ENCODE measurements at regions not wholly inside any gene's neighbourhood (a gene's known extent, or its start where the extent isn't known, plus 50 kb on each side); places are given as distances from the start of the nearest gene placed in this dataset.
A peak's percentile ranks its signal among the peaks of the same experiment; 100 is the strongest.

DNA sequence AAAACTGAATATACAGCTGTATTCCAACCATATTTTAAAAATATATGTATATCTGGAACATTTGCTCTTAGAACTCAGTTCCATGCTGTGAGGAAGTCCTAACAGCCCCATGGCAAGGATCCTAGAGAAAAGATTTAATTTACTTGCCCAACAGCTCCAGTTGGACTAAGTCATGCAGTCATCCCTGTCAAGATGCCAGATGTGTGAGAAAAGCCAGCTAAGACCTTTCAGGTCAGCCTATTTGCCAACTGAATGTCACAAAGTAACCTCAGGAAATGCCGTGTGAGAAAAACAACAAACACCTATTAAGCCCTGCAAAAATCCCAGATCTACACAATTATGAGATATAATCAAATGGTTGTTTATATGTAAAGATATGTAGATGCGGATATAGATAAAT, 416.3 kb downstream of the NR2F1-AS1 start:
- 50% methylated on average over 2 of the region's 2 CpGs for whole genome bisulfite sequencing, 2 donors (ENCODE audit: low coverage in 1 of 2)
- ATAC-seq = no peak

DNA sequence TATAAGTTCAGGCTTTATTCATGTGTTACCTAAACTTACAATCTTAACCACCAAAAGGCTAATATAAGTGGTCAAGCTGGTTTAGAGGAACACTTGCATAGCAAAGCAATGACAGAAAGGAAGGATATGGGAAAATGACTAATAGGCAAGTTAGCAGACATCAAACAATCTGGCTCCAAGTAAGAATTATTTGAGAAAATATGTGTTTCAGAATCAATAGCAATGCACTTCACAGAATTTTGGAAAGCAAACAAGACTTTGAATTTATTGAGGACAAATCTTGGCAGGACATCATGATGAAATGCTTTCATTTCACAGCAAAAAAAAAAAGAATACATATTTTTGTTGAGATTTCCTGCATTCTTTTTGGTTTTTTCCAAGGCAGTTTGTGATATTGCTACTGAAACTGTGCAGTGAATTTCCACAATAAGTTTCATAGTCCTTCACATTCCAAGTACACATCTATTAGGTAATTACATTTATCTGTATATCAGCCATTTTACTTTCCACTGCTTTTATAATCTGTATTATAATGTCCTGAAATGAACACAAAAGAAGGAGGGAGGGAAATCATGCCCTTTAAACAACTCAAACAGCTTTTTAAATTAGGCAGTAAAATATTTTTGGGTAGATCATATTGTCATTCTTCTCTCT, 417.9 kb downstream of the NR2F1-AS1 start:
- Histone ChIP-seq H3K36me3 (no peaks in the 10 kb centered on the region), H3K4me1 (peaks cover 0 to 29% (median 4%) of the 10 kb centered on the region in 3 donors), H3K27me3 (no peaks in the 10 kb centered on the region), H3K4me3 (no peak overlapping the region), H3K27ac (peak overlapping the region in 1 of 4 donors; percentile 24), H3K9me3 (no peaks in the 10 kb centered on the region)
- no peak for TF ChIP-seq POLR2AphosphoS5 (IDR thresholded peaks at IDR 0.05)
- TF ChIP-seq POLR2A (IDR thresholded peaks at IDR 0.05) = no peak
- TF ChIP-seq, protein P1, sequence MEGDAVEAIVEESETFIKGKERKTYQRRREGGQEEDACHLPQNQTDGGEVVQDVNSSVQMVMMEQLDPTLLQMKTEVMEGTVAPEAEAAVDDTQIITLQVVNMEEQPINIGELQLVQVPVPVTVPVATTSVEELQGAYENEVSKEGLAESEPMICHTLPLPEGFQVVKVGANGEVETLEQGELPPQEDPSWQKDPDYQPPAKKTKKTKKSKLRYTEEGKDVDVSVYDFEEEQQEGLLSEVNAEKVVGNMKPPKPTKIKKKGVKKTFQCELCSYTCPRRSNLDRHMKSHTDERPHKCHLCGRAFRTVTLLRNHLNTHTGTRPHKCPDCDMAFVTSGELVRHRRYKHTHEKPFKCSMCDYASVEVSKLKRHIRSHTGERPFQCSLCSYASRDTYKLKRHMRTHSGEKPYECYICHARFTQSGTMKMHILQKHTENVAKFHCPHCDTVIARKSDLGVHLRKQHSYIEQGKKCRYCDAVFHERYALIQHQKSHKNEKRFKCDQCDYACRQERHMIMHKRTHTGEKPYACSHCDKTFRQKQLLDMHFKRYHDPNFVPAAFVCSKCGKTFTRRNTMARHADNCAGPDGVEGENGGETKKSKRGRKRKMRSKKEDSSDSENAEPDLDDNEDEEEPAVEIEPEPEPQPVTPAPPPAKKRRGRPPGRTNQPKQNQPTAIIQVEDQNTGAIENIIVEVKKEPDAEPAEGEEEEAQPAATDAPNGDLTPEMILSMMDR (IDR thresholded peaks at IDR 0.05) = no peak
- TF ChIP-seq EP300 (IDR thresholded peaks at IDR 0.05) = no peak
- ATAC-seq = no peak

More for the DNA sequence above, 416.3 kb downstream of the NR2F1-AS1 start:
- peaks cover 0 to 29% (median 4%) of the 10 kb centered on the region in 3 donors for H3K4me1 ChIP-seq
- no peak overlapping the region for H3K27ac ChIP-seq
- TF ChIP-seq, protein P1 (IDR thresholded peaks at IDR 0.05) = no peak
- TF ChIP-seq POLR2AphosphoS5 (IDR thresholded peaks at IDR 0.05) = peak; percentile 86
- H3K36me3 ChIP-seq = no peaks in the 10 kb centered on the region
- H3K27me3 ChIP-seq = no peaks in the 10 kb centered on the region
- no peaks in the 10 kb centered on the region for H3K9me3 ChIP-seq
- H3K4me3 ChIP-seq = no peak overlapping the region

DNA sequence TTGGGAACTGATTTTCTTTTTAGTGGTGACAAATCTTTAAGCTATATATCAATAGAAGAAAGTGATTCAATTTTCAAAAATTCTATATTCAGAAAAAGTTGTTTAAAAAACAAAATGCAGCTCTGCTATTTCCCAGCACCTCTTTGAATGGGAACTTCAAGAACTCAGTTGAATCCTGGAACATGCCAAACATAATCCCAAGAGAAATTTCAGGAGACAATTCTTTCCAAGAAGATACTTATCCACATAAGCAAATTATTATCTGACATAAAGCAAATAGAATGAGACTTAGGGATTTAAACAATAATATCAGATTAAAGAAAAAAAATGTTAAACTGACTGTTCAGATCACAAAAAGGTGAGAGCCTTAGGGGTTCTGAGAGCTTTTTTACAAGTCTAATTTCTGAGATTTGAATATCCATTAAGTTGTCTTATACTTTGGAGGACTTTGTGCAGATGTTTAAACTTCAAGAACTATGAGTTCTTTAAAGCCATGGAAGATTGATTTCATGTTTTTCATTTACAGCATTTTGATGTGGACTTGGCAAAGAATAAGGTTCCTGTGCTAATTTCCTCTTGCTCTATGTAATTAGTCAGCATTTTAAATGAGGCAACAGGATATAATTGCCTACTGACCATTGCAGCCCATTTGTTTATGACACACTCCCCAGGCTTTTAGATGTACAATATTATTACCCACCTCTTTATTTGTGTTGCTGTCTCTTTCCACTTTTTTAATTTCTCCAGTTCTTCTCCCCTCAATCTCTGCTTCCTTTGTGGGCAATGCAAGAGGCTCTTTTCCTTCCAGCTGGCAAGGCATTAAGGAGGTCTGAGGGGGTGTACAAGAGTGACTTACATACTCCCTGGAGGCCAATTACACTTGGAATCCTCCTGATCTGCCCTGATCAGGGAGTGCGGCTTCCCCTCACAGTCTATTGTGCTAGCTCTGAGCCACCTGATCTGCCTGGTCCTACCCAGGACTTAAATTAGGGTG, 419.1 kb downstream of the NR2F1-AS1 start:
- peak overlapping the region in 2 of 4 donors; percentile 24 to 26 for H3K27ac ChIP-seq
- TF ChIP-seq, protein P1 (IDR thresholded peaks at IDR 0.05) = no peak
- TF ChIP-seq EP300 (IDR thresholded peaks at IDR 0.05) = no peak
- TF ChIP-seq POLR2AphosphoS5 (IDR thresholded peaks at IDR 0.05) = peak; percentile 44
- H3K4me1 ChIP-seq = peaks cover 0 to 29% (median 4%) of the 10 kb centered on the region in 3 donors
- H3K4me3 ChIP-seq = no peak overlapping the region
- H3K36me3 ChIP-seq = no peaks in the 10 kb centered on the region
- WGBS, 2 donors (ENCODE audit: low coverage in 1 of 2) = no CpG with 5 or more reads among the region's 1 CpG
- H3K27me3 ChIP-seq = no peaks in the 10 kb centered on the region
- no peak for ATAC-seq
- no peaks in the 10 kb centered on the region for H3K9me3 ChIP-seq

DNA sequence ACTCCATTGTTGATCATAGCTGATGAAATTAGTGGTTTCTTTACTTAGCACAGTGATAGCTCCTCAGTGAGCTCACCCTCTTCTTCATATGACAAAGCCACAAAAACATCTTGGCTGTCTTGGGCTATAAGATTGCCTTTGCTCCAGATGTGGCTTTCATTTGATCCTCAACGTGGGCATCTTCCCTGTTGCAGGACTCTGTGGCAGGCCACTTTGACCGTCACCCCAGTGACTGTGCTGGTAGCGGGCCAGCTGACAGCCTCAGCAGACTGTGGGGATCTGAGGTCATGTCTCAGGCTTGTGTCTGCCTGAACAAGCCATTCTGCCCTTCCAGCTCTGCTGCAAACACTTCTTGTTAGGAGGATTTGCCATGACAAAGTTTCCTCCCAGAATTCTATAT, 422.2 kb downstream of the NR2F1-AS1 start:
- H3K9me3 ChIP-seq = no peaks in the 10 kb centered on the region
- H3K36me3 ChIP-seq = no peaks in the 10 kb centered on the region
- H3K27ac ChIP-seq = no peak overlapping the region
- peaks cover 0 to 24% (median 4%) of the 10 kb centered on the region in 3 donors for H3K4me1 ChIP-seq
- 90% methylated on average over 2 of the region's 3 CpGs; no CpG with 5 or more reads in 1 of the 2 donors for WGBS, 2 donors (ENCODE audit: low coverage in 1 of 2)
- no peak overlapping the region for H3K4me3 ChIP-seq
- no peaks in the 10 kb centered on the region for H3K27me3 ChIP-seq
- TF ChIP-seq, protein P1 (IDR thresholded peaks at IDR 0.05) = no peak
- TF ChIP-seq POLR2AphosphoS5 (IDR thresholded peaks at IDR 0.05) (no peak), POLR2A (IDR thresholded peaks at IDR 0.05) (no peak)
- no peak for ATAC-seq
